ENCODE measurements at regions not wholly inside any gene's neighbourhood (a gene's known extent, or its start where the extent isn't known, plus 50 kb on each side); places are given as distances from the start of the nearest gene placed in this dataset.
"Not testable (repeated sequence)": the region's sequence is repeated elsewhere in the genome, so short reads cannot be mapped to it uniquely, and the experiment has no call there.

GRCh38 chr15:23750179-23750578, 63.1 kb upstream of the NDN start:
- DNase-seq: no peak

- no peak for DNase-seq
These were observed 63.7 kb upstream of the NDN start for GRCh38 chr15:23750776-23751175.

- no peak for DNase-seq
These were observed 66.1 kb upstream of the NDN start for GRCh38 chr15:23753248-23753647.

GRCh38 chr15:23758891-23759290, 71.8 kb upstream of the NDN start:
- no peak for DNase-seq

- DNase-seq: no peak
These were observed 72.9 kb upstream of the NDN start for GRCh38 chr15:23760024-23760423.

GRCh38 chr15:23761386-23761785, 74.3 kb upstream of the NDN start:
- no peak for DNase-seq

GRCh38 chr15:23762026-23762425, 74.9 kb upstream of the NDN start:
- DNase-seq: no peak

GRCh38 chr15:23763021-23763420, 75.9 kb upstream of the NDN start:
- DNase-seq: no peak

GRCh38 chr15:23764306-23764705, 77.2 kb upstream of the NDN start:
- DNase-seq: no peak

- no peak for DNase-seq
These were observed 77.6 kb upstream of the NDN start for GRCh38 chr15:23764716-23765115.

- not testable (repeated sequence) for DNase-seq
These were observed 79.7 kb upstream of the NDN start for GRCh38 chr15:23766779-23767178.

- no peak for DNase-seq
These were observed 86.0 kb upstream of the NDN start for GRCh38 chr15:23773093-23773492.

GRCh38 chr15:23787346-23788105, 100.4 kb upstream of the NDN start:
- no peak for DNase-seq

- DNase-seq: no peak
These were observed 106.1 kb upstream of the NDN start for GRCh38 chr15:23793191-23793680.

GRCh38 chr15:23797747-23798446, 110.8 kb upstream of the NDN start:
- DNase-seq: no peak

GRCh38 chr15:23801881-23802280, 114.8 kb upstream of the NDN start:
- no peak for DNase-seq

- not testable (repeated sequence) for DNase-seq
These were observed 115.9 kb upstream of the NDN start for GRCh38 chr15:23802896-23803435.

- no peak for DNase-seq
These were observed 119.9 kb upstream of the NDN start for GRCh38 chr15:23806980-23807379.

GRCh38 chr15:23823508-23823907, 136.4 kb upstream of the NDN start:
- DNase-seq: peak; percentile 36

GRCh38 chr15:23828786-23829185, 141.7 kb upstream of the NDN start:
- DNase-seq: no peak

- DNase-seq: no peak
These were observed 148.8 kb upstream of the NDN start for GRCh38 chr15:23835953-23836352.

- DNase-seq: no peak
These were observed 152.9 kb upstream of the NDN start for GRCh38 chr15:23839893-23840474.

- no peak for DNase-seq
These were observed 159.1 kb upstream of the NDN start for GRCh38 chr15:23846218-23846617.

GRCh38 chr15:23850666-23851065, 163.6 kb upstream of the NDN start:
- DNase-seq: no peak

All from RPMI8226 (cell line).